Gastroesophageal sphincter (tissue), 4 donors: ENCODE measurements at regions not wholly inside any gene's neighbourhood (a gene's known extent, or its start where the extent isn't known, plus 50 kb on each side); places are given as distances from the start of the nearest gene placed in this dataset.

Experiments
- ATAC-seq: fragments of 150-250 bp; one replicate; pipeline ENCODE4 v1.9.1; 2016; ENCODE audit warnings: mild to moderate bottlenecking, moderate library complexity
- H3K27ac ChIP-seq, 4 donors: fragments of 200-600 bp; sonication (generic) in 3 of 4; 1 replicate in 3 of 4; 2 replicates in 1 of 4; pipeline ENCODE4 v1.5.1; 2016 to 2019
- H3K27me3 ChIP-seq: fragments of 200-600 bp; sonication (generic); one replicate; pipeline ENCODE4 v1.5.1; 2019
- H3K36me3 ChIP-seq, 2 donors: fragments of 200-600 bp; sonication (generic); one replicate each; pipeline ENCODE4 v1.5.1; 2019; ENCODE audit warnings: control low read depth in 1 of 2
- H3K4me1 ChIP-seq, 3 donors: fragments of 200-600 bp; sonication (generic); 1 replicate in 2 of 3; 2 replicates in 1 of 3; pipeline ENCODE4 v1.5.1; 2016 to 2019; ENCODE audit warnings: control low read depth in 2 of 3
- H3K4me3 ChIP-seq, 2 donors: fragments of 200-600 bp; sonication (generic); one replicate each; pipeline ENCODE4 v1.5.1; 2019; ENCODE audit warnings: mild to moderate bottlenecking in 1 of 2, moderate library complexity in 1 of 2
- H3K9me3 ChIP-seq, 3 donors: fragments of 200-600 bp; sonication (generic); one replicate each; pipeline ENCODE4 v1.5.1; 2017 to 2019; ENCODE audit warnings: control low read depth in 2 of 3
- EP300 ChIP-seq: sonication (generic); formaldehyde crosslinking; IDR thresholded peaks from one replicate; pipeline ENCODE4 v1.6.1; 2017; ENCODE audit warnings: antibody characterized with exemption, mild to moderate bottlenecking
- POLR2A ChIP-seq, 2 donors: fragments of 450-650 bp; IDR thresholded peaks; one replicate each; pipeline ENCODE4 v1.6.1; 2017; ENCODE audit warnings: antibody characterized with exemption in 2 of 2, mild to moderate bottlenecking in 2 of 2, moderate library complexity in 1 of 2
- POLR2AphosphoS5 ChIP-seq: sonication (generic); formaldehyde crosslinking; IDR thresholded peaks from one replicate; pipeline ENCODE4 v1.6.1; 2017; ENCODE audit warnings: antibody characterized with exemption
- WGBS, 2 donors: methylation state at CpG; one replicate each; pipeline ENCODE4 v1.1.5; 2018; ENCODE audit warnings: low coverage in 1 of 2; 5-methylcytosine and 5-hydroxymethylcytosine counted together
- TF ChIP-seq, protein P1 (sequence below), 4 experiments: fragments of 200-600 bp in 2 of 4; fragments of 450-650 bp in 2 of 4; sonication (generic) in 1 of 4; IDR thresholded peaks; one replicate each; pipeline ENCODE4 v1.5.1; 2017 to 2019; ENCODE audit warnings: antibody characterized with exemption in 4 of 4, mild to moderate bottlenecking in 2 of 4, moderate library complexity in 2 of 4

DNA sequence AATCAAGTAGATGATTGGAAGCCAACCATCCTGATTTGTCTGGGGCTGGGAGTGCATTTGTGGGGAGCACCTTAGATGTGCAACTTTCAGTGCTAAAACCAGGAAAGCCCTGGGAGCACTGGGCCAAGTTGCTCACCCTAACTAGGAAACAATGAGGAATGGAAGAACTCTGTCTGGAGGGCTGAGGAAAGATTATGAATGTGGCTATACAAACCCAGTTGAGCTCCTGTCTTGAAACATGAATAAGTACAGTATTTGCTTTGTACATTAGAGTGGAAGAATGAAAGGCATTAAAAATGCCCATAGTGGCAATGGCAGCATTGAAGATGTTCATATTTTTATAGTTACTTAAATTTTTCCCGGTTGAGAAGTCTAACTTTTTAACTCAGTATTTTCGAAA, 121.1 kb downstream of the HDGFL1 start:
- 96 to 100% methylated on average over 2 of the region's 2 CpGs for WGBS, 2 donors
- Histone ChIP-seq H3K4me3 (no peak overlapping the region), H3K36me3 (no peaks in the 10 kb centered on the region), H3K9me3 (no peaks in the 10 kb centered on the region), H3K4me1 (no peaks in the 10 kb centered on the region), H3K27me3 (no peaks in the 10 kb centered on the region), H3K27ac (no peak overlapping the region)
- no peak for ATAC-seq
- TF ChIP-seq POLR2AphosphoS5 (no peak), POLR2A (IDR thresholded peaks at IDR 0.05) (no peak), EP300 (no peak)
- TF ChIP-seq, protein P1, sequence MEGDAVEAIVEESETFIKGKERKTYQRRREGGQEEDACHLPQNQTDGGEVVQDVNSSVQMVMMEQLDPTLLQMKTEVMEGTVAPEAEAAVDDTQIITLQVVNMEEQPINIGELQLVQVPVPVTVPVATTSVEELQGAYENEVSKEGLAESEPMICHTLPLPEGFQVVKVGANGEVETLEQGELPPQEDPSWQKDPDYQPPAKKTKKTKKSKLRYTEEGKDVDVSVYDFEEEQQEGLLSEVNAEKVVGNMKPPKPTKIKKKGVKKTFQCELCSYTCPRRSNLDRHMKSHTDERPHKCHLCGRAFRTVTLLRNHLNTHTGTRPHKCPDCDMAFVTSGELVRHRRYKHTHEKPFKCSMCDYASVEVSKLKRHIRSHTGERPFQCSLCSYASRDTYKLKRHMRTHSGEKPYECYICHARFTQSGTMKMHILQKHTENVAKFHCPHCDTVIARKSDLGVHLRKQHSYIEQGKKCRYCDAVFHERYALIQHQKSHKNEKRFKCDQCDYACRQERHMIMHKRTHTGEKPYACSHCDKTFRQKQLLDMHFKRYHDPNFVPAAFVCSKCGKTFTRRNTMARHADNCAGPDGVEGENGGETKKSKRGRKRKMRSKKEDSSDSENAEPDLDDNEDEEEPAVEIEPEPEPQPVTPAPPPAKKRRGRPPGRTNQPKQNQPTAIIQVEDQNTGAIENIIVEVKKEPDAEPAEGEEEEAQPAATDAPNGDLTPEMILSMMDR (IDR thresholded peaks at IDR 0.05), result no peak

DNA sequence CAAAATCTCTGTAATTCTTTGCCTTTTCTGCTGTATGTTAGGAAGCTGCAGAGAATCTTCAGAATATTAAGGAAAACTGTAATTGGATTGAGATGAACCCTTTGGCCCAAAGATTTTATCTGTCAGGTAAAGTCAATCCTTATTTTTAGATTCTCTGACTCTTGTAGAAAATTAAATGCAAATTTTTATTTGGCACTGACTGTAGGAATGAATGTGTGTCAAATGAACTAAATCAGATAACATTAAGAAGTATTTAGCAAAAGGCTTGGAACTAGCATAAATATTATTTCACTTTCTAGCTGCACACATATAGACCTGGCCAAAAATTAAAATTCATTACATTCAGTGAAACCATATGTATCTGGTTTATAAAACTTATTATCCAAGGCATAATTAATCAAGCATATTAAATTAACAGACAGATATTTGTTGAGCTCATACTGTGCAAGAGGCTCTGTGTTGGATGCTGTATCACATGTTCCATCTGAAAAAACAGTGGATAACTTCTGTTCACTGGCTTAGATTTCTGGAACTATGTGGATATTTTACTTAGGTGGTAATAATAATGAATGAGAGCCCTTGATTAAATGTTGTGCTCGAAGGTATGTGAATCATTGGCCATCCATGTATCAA, 124.8 kb downstream of the HDGFL1 start:
- Histone ChIP-seq H3K4me1 (no peaks in the 10 kb centered on the region), H3K27me3 (no peaks in the 10 kb centered on the region), H3K36me3 (no peaks in the 10 kb centered on the region), H3K9me3 (no peaks in the 10 kb centered on the region), H3K4me3 (no peak overlapping the region), H3K27ac (no peak overlapping the region)
- no peak for ATAC-seq
- WGBS, 2 donors, result 59 to 100% methylated on average over 1 of the region's 1 CpG
- TF ChIP-seq POLR2A (IDR thresholded peaks at IDR 0.05) (no peak), POLR2AphosphoS5 (no peak), EP300 (no peak)
- TF ChIP-seq, protein P1 (IDR thresholded peaks at IDR 0.05), result no peak

DNA sequence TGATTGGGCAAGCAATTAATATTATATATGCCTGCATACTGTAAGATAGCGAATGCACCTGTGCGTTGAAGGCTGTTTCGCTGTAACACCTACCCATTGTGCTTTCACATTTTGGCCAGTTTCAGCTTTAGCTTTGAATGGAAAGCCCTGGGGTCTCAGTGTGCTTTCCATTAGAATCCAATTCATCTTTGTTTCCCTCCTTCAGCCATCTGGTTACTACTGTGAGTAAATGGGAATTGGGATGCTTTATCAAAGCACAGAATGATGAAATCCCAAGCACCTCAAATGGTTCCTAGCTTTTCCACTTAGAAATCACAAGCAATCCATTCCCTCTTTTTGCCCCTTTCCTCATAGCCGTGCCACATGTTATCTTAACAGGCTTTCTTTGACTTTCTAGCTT, 127.1 kb downstream of the HDGFL1 start:
- ATAC-seq, result no peak
- TF ChIP-seq POLR2AphosphoS5 (no peak), POLR2A (IDR thresholded peaks at IDR 0.05) (no peak), EP300 (no peak)
- TF ChIP-seq, protein P1 (IDR thresholded peaks at IDR 0.05), result no peak
- H3K27ac ChIP-seq, result no peak overlapping the region
- H3K4me3 ChIP-seq, result no peak overlapping the region
- no peaks in the 10 kb centered on the region for H3K27me3 ChIP-seq
- no peaks in the 10 kb centered on the region for H3K9me3 ChIP-seq
- H3K4me1 ChIP-seq, result no peaks in the 10 kb centered on the region
- WGBS, 2 donors, result 93 to 97% methylated on average over 4 of the region's 4 CpGs
- H3K36me3 ChIP-seq, result no peaks in the 10 kb centered on the region

DNA sequence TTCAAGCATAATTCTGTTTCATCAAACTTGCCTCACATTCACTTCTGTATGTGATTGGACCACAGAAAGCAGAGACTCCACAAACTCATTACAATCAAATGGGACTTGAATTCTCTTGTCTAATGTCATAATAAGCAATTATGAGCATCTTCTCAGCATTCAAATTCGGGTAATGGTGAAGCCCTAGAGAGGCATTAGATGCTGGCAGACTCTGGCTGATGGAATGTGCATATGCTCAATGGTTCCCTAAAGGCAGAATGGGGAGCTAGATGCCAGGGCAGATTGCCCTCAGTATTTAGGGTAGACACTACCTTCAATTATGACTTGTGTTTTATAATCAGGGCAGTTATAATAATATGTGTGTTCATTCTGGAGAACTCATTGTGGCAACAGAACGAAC, 127.9 kb downstream of the HDGFL1 start:
- no peaks in the 10 kb centered on the region for H3K27me3 ChIP-seq
- no peaks in the 10 kb centered on the region for H3K36me3 ChIP-seq
- TF ChIP-seq POLR2AphosphoS5 (no peak), EP300 (no peak)
- TF ChIP-seq, protein P1 (IDR thresholded peaks at IDR 0.05), result no peak
- H3K27ac ChIP-seq, result no peak overlapping the region
- no peaks in the 10 kb centered on the region for H3K9me3 ChIP-seq
- no peak for ATAC-seq
- WGBS, 2 donors, result 83 to 95% methylated on average over 2 of the region's 2 CpGs
- no peak overlapping the region for H3K4me3 ChIP-seq
- H3K4me1 ChIP-seq, result no peaks in the 10 kb centered on the region

DNA sequence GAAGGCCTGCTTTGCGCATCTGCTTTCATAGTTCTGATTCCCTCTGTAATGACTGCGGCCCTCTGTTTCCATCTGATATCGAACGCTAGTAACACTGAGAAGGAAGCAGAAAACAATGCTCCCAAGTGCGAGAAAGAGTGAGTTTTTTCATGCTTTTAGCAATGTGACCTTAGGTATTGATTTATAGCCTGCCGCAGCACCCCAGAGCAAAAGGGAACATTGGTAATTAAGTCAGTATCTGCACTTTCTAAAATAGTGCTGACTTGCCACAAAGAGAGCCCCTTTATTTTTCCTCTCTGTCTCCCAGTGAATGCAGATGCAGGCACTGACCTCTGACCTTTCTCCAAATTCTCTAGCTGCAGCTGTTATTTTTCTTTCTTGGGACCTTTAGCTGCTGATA, 129.8 kb downstream of the HDGFL1 start:
- no peaks in the 10 kb centered on the region for H3K36me3 ChIP-seq
- H3K9me3 ChIP-seq, result no peaks in the 10 kb centered on the region
- no peaks in the 10 kb centered on the region for H3K4me1 ChIP-seq
- no peak overlapping the region for H3K4me3 ChIP-seq
- ATAC-seq, result no peak
- no peaks in the 10 kb centered on the region for H3K27me3 ChIP-seq
- TF ChIP-seq POLR2AphosphoS5 (no peak), EP300 (no peak), POLR2A (IDR thresholded peaks at IDR 0.05) (no peak)
- TF ChIP-seq, protein P1 (IDR thresholded peaks at IDR 0.05), result no peak
- no peak overlapping the region for H3K27ac ChIP-seq
- WGBS, 2 donors, result 58 to 76% methylated on average over 6 of the region's 6 CpGs
